ENCODE measurements at regions not wholly inside any gene's neighbourhood (a gene's known extent, or its start where the extent isn't known, plus 50 kb on each side); places are given as distances from the start of the nearest gene placed in this dataset.

GRCh38 chr14:104506461-104507253 lies 72.9 kb upstream of the C14orf180 start:
- no peak overlapping the region for H3K9ac ChIP-seq (ENCODE audit: low read depth in 1 of 2, low read length in 2 of 2)
- no peaks in the 10 kb centered on the region for H3K36me3 ChIP-seq (ENCODE audit: control insufficient read depth in 1 of 2, insufficient read depth in 2 of 2, low read length in 2 of 2)
- H3K4me3 ChIP-seq (ENCODE audit: low read depth in 1 of 2, low read length in 2 of 2), result no peak overlapping the region

GRCh38 chr14:104507443-104507842 lies 72.1 kb upstream of the C14orf180 start:
- Histone ChIP-seq H3K4me3 (ENCODE audit: low read depth in 1 of 2, low read length in 2 of 2) (no peak overlapping the region), H3K9ac (ENCODE audit: low read depth in 1 of 2, low read length in 2 of 2) (no peak overlapping the region), H3K27ac (ENCODE audit: low read depth, low read length) (no peak overlapping the region), H3K27me3 (ENCODE audit: control insufficient read depth in 1 of 2, insufficient read depth in 2 of 2, low read length in 2 of 2) (peaks cover 0 to 2% of the 10 kb centered on the region in 2 donors), H3K36me3 (ENCODE audit: control insufficient read depth in 1 of 2, insufficient read depth in 2 of 2, low read length in 2 of 2) (no peaks in the 10 kb centered on the region), H3K9me3 (ENCODE audit: control insufficient read depth in 1 of 2, low read length in 2 of 2) (peaks cover 0 to 4% of the 10 kb centered on the region in 2 donors), H3K4me1 (ENCODE audit: control insufficient read depth in 1 of 2, insufficient read depth in 2 of 2, low read length in 2 of 2) (no peaks in the 10 kb centered on the region)

More at GRCh38 chr14:104506461-104507253, 72.9 kb upstream of the C14orf180 start:
- H3K27ac ChIP-seq (ENCODE audit: low read depth, low read length), result no peak overlapping the region
- H3K4me1 ChIP-seq (ENCODE audit: control insufficient read depth in 1 of 2, insufficient read depth in 2 of 2, low read length in 2 of 2), result no peaks in the 10 kb centered on the region
- peaks cover 0 to 2% of the 10 kb centered on the region in 2 donors for H3K27me3 ChIP-seq (ENCODE audit: control insufficient read depth in 1 of 2, insufficient read depth in 2 of 2, low read length in 2 of 2)
- peaks cover 0 to 8% of the 10 kb centered on the region in 2 donors for H3K9me3 ChIP-seq (ENCODE audit: control insufficient read depth in 1 of 2, low read length in 2 of 2)

GRCh38 chr14:104509673-104510072 lies 69.9 kb upstream of the C14orf180 start:
- H3K4me1 ChIP-seq (ENCODE audit: control insufficient read depth in 1 of 2, insufficient read depth in 2 of 2, low read length in 2 of 2), result no peaks in the 10 kb centered on the region
- H3K9ac ChIP-seq (ENCODE audit: low read depth in 1 of 2, low read length in 2 of 2), result no peak overlapping the region
- H3K9me3 ChIP-seq (ENCODE audit: control insufficient read depth in 1 of 2, low read length in 2 of 2), result no peaks in the 10 kb centered on the region
- peaks cover 0 to 2% of the 10 kb centered on the region in 2 donors for H3K27me3 ChIP-seq (ENCODE audit: control insufficient read depth in 1 of 2, insufficient read depth in 2 of 2, low read length in 2 of 2)
- H3K36me3 ChIP-seq (ENCODE audit: control insufficient read depth in 1 of 2, insufficient read depth in 2 of 2, low read length in 2 of 2), result no peaks in the 10 kb centered on the region
- H3K4me3 ChIP-seq (ENCODE audit: low read depth in 1 of 2, low read length in 2 of 2), result no peak overlapping the region
- no peak overlapping the region for H3K27ac ChIP-seq (ENCODE audit: low read depth, low read length)

DNA sequence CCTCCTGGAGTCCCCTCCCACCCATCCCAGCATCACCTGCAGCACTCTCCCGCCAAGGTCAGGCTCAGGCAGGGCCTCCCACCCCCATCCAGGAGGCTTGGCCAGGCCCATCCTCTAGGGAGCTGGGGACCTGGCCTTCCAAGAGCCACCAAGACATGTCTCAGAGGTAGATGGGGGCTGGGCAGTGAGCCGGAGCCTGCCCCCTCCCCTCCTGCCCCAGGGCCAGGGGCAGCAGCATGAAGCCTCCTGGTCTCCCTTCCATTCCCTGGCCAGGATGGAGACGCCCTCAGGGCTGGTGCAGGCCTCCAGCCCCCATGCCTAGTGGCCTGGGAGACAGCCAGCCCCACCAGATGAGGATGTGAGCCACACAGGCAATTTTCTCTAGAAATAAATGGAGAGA lies 69.3 kb upstream of the C14orf180 start:
- H3K27ac ChIP-seq (ENCODE audit: low read depth, low read length), result no peak overlapping the region
- no peak overlapping the region for H3K4me3 ChIP-seq (ENCODE audit: low read depth in 1 of 2, low read length in 2 of 2)
- no peaks in the 10 kb centered on the region for H3K36me3 ChIP-seq (ENCODE audit: control insufficient read depth in 1 of 2, insufficient read depth in 2 of 2, low read length in 2 of 2)
- H3K4me1 ChIP-seq (ENCODE audit: control insufficient read depth in 1 of 2, insufficient read depth in 2 of 2, low read length in 2 of 2), result no peaks in the 10 kb centered on the region
- no peak overlapping the region for H3K9ac ChIP-seq (ENCODE audit: low read depth in 1 of 2, low read length in 2 of 2)
- no peaks in the 10 kb centered on the region for H3K9me3 ChIP-seq (ENCODE audit: control insufficient read depth in 1 of 2, low read length in 2 of 2)
- H3K27me3 ChIP-seq (ENCODE audit: control insufficient read depth in 1 of 2, insufficient read depth in 2 of 2, low read length in 2 of 2), result peaks cover 0 to 2% of the 10 kb centered on the region in 2 donors

GRCh38 chr14:104510794-104511611 lies 68.6 kb upstream of the C14orf180 start:
- Histone ChIP-seq H3K9ac (ENCODE audit: low read depth in 1 of 2, low read length in 2 of 2) (no peak overlapping the region), H3K27me3 (ENCODE audit: control insufficient read depth in 1 of 2, insufficient read depth in 2 of 2, low read length in 2 of 2) (peaks cover 0 to 2% of the 10 kb centered on the region in 2 donors), H3K27ac (ENCODE audit: low read depth, low read length) (no peak overlapping the region), H3K9me3 (ENCODE audit: control insufficient read depth in 1 of 2, low read length in 2 of 2) (no peaks in the 10 kb centered on the region), H3K4me1 (ENCODE audit: control insufficient read depth in 1 of 2, insufficient read depth in 2 of 2, low read length in 2 of 2) (no peaks in the 10 kb centered on the region), H3K4me3 (ENCODE audit: low read depth in 1 of 2, low read length in 2 of 2) (no peak overlapping the region), H3K36me3 (ENCODE audit: control insufficient read depth in 1 of 2, insufficient read depth in 2 of 2, low read length in 2 of 2) (no peaks in the 10 kb centered on the region)

DNA sequence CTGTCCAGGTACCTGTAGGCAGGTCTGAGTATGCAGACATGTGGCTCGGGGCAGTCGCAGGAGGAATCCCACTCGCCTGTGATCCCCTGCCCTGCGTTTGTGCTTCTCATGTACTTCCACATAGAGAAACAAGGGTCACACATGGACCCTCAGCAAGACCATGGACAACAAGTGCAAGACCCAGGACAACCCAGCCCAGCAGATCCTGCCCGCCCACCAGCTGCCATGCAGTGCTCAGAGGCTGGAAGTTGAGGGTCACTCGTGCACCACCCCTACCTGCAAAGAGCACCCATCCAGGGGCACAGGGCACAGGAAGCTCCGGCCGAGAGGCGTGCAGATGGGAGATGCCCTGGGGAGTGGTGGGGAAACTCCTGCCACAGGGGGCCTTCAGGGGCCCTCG lies 67.5 kb upstream of the C14orf180 start:
- H3K9me3 ChIP-seq (ENCODE audit: control insufficient read depth in 1 of 2, low read length in 2 of 2), result peaks cover 0 to 4% of the 10 kb centered on the region in 2 donors
- peaks cover 0 to 2% of the 10 kb centered on the region in 2 donors for H3K27me3 ChIP-seq (ENCODE audit: control insufficient read depth in 1 of 2, insufficient read depth in 2 of 2, low read length in 2 of 2)
- no peaks in the 10 kb centered on the region for H3K4me1 ChIP-seq (ENCODE audit: control insufficient read depth in 1 of 2, insufficient read depth in 2 of 2, low read length in 2 of 2)
- H3K36me3 ChIP-seq (ENCODE audit: control insufficient read depth in 1 of 2, insufficient read depth in 2 of 2, low read length in 2 of 2), result no peaks in the 10 kb centered on the region
- H3K4me3 ChIP-seq (ENCODE audit: low read depth in 1 of 2, low read length in 2 of 2), result no peak overlapping the region
- H3K27ac ChIP-seq (ENCODE audit: low read depth, low read length), result no peak overlapping the region
- H3K9ac ChIP-seq (ENCODE audit: low read depth in 1 of 2, low read length in 2 of 2), result no peak overlapping the region

DNA sequence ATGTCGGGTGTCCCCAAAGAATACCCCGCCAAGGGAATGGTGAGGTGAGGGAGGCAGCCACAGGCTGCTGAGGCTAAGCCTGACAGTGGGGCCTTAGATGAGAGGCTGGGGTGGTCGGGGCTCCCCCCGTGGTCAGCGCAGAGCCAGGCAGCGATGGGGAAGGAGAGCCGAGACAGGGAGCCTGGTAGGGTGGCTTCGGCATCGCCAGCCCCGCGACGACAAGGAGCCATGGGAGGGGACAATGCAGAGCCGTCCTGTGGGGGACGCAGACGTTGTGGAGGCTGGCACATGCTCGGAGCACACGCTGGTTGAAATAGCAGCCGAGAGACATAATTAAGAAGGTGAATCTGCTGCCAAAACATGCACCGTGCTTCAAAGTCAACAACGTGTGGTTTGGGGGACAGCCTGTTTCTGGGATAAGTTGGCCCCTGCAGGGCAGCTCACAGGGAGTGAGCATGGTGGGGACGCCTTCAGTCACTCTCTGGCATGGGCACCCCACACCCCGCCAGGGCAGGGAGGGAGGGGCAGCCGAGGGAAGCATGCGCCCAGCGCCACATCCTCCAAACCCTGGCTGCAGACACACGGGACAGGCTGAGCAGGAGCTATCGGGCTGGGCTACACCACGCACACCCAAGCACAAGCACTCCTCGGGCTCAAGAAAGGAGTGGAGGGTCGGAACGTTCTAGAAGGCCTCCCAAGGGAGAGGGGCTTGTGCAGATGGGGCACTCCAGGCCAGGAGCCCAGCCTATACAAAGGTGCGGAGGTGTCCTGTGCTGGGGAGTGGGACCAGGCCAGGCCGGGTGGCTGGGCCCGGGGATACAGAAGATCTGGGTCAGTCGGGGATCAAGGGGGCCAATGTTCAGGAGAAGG lies 66.6 kb upstream of the C14orf180 start:
- Histone ChIP-seq H3K4me1 (ENCODE audit: control insufficient read depth in 1 of 2, insufficient read depth in 2 of 2, low read length in 2 of 2) (no peaks in the 10 kb centered on the region), H3K4me3 (ENCODE audit: low read depth in 1 of 2, low read length in 2 of 2) (no peak overlapping the region), H3K36me3 (ENCODE audit: control insufficient read depth in 1 of 2, insufficient read depth in 2 of 2, low read length in 2 of 2) (no peaks in the 10 kb centered on the region), H3K27ac (ENCODE audit: low read depth, low read length) (no peak overlapping the region), H3K9me3 (ENCODE audit: control insufficient read depth in 1 of 2, low read length in 2 of 2) (peaks cover 0 to 6% of the 10 kb centered on the region in 2 donors), H3K9ac (ENCODE audit: low read depth in 1 of 2, low read length in 2 of 2) (no peak overlapping the region), H3K27me3 (ENCODE audit: control insufficient read depth in 1 of 2, insufficient read depth in 2 of 2, low read length in 2 of 2) (no peaks in the 10 kb centered on the region)

GRCh38 chr14:104513641-104514046 lies 65.9 kb upstream of the C14orf180 start:
- Histone ChIP-seq H3K9me3 (ENCODE audit: control insufficient read depth in 1 of 2, low read length in 2 of 2) (peaks cover 0 to 6% of the 10 kb centered on the region in 2 donors), H3K36me3 (ENCODE audit: control insufficient read depth in 1 of 2, insufficient read depth in 2 of 2, low read length in 2 of 2) (no peaks in the 10 kb centered on the region), H3K4me3 (ENCODE audit: low read depth in 1 of 2, low read length in 2 of 2) (no peak overlapping the region), H3K9ac (ENCODE audit: low read depth in 1 of 2, low read length in 2 of 2) (no peak overlapping the region), H3K27me3 (ENCODE audit: control insufficient read depth in 1 of 2, insufficient read depth in 2 of 2, low read length in 2 of 2) (no peaks in the 10 kb centered on the region), H3K27ac (ENCODE audit: low read depth, low read length) (no peak overlapping the region), H3K4me1 (ENCODE audit: control insufficient read depth in 1 of 2, insufficient read depth in 2 of 2, low read length in 2 of 2) (no peaks in the 10 kb centered on the region)

- Histone ChIP-seq H3K4me3 (ENCODE audit: low read depth in 1 of 2, low read length in 2 of 2) (no peak overlapping the region), H3K4me1 (ENCODE audit: control insufficient read depth in 1 of 2, insufficient read depth in 2 of 2, low read length in 2 of 2) (no peaks in the 10 kb centered on the region), H3K9me3 (ENCODE audit: control insufficient read depth in 1 of 2, low read length in 2 of 2) (peaks cover 0 to 6% of the 10 kb centered on the region in 2 donors), H3K27ac (ENCODE audit: low read depth, low read length) (no peak overlapping the region), H3K27me3 (ENCODE audit: control insufficient read depth in 1 of 2, insufficient read depth in 2 of 2, low read length in 2 of 2) (no peaks in the 10 kb centered on the region), H3K36me3 (ENCODE audit: control insufficient read depth in 1 of 2, insufficient read depth in 2 of 2, low read length in 2 of 2) (no peaks in the 10 kb centered on the region), H3K9ac (ENCODE audit: low read depth in 1 of 2, low read length in 2 of 2) (no peak overlapping the region)
Measured at GRCh38 chr14:104514156-104514848, 65.3 kb upstream of the C14orf180 start.

Measured in duodenal mucosa (tissue), 2 donors.